Endothelial cell (in vitro differentiated cells): ENCODE measurements at regions not wholly inside any gene's neighbourhood (a gene's known extent, or its start where the extent isn't known, plus 50 kb on each side); places are given as distances from the start of the nearest gene placed in this dataset.

Source experiments
- DNase-seq: peaks from one replicate; pipeline ENCODE4 v3.0.0; 2021; ENCODE audit warnings: low spot score
- H3K27ac Mint-ChIP-seq: one replicate; pipeline ENCODE4 v1.8.0; 2021; ENCODE audit warnings: mixed read lengths, inconsistent platforms; ENCODE audit not compliant: unreplicated experiment
- H3K27me3 Mint-ChIP-seq: one replicate; pipeline ENCODE4 v1.8.0; 2021; ENCODE audit warnings: mild to moderate bottlenecking, moderate library complexity, mixed read lengths, inconsistent platforms; ENCODE audit not compliant: unreplicated experiment
- H3K36me3 Mint-ChIP-seq: one replicate; pipeline ENCODE4 v1.8.0; 2021; ENCODE audit warnings: mild to moderate bottlenecking, low read depth, mixed read lengths, inconsistent platforms; ENCODE audit not compliant: unreplicated experiment
- H3K4me1 Mint-ChIP-seq: one replicate; pipeline ENCODE4 v1.8.0; 2021; ENCODE audit warnings: mild to moderate bottlenecking, mixed read lengths, inconsistent platforms; ENCODE audit not compliant: unreplicated experiment
- H3K4me3 Mint-ChIP-seq: one replicate; pipeline ENCODE4 v1.8.0; 2021; ENCODE audit warnings: mild to moderate bottlenecking, mixed read lengths, inconsistent platforms; ENCODE audit not compliant: unreplicated experiment
- H3K9me3 Mint-ChIP-seq: one replicate; pipeline ENCODE4 v1.8.0; 2021; ENCODE audit warnings: mixed read lengths, inconsistent platforms; ENCODE audit not compliant: unreplicated experiment
- CTCF ChIP-seq: fragments of 200-600 bp; sonication (generic); IDR thresholded peaks from one replicate; pipeline ENCODE4 v1.5.0; 2021; ENCODE audit warnings: antibody characterized with exemption; ENCODE audit not compliant: unreplicated experiment

GRCh38 chr18:27713738-27714095, 463.2 kb downstream of the CDH2 start:
- H3K27me3 Mint-ChIP-seq: peaks cover 2% of the 10 kb centered on the region
- peaks cover 9% of the 10 kb centered on the region for H3K4me1 Mint-ChIP-seq
- no peaks in the 10 kb centered on the region for H3K9me3 Mint-ChIP-seq
- TF ChIP-seq CTCF: no peak
- DNase-seq: no peak
- H3K27ac Mint-ChIP-seq: no peak overlapping the region
- no peaks in the 10 kb centered on the region for H3K36me3 Mint-ChIP-seq
- H3K4me3 Mint-ChIP-seq: no peak overlapping the region

GRCh38 chr18:27713037-27713737, 463.7 kb downstream of the CDH2 start:
- Mint-ChIP-seq H3K4me1 (peaks cover 9% of the 10 kb centered on the region), H3K9me3 (no peaks in the 10 kb centered on the region), H3K4me3 (no peak overlapping the region), H3K27me3 (peaks cover 2% of the 10 kb centered on the region), H3K36me3 (no peaks in the 10 kb centered on the region), H3K27ac (no peak overlapping the region)
- no peak for DNase-seq
- TF ChIP-seq CTCF: no peak

- no peak overlapping the region for H3K4me3 Mint-ChIP-seq
- TF ChIP-seq CTCF: no peak
- no peaks in the 10 kb centered on the region for H3K9me3 Mint-ChIP-seq
- DNase-seq: no peak
- H3K27ac Mint-ChIP-seq: no peak overlapping the region
- peaks cover 9% of the 10 kb centered on the region for H3K4me1 Mint-ChIP-seq
- peaks cover 2% of the 10 kb centered on the region for H3K27me3 Mint-ChIP-seq
- no peaks in the 10 kb centered on the region for H3K36me3 Mint-ChIP-seq
These were observed 464.9 kb downstream of the CDH2 start for GRCh38 chr18:27712066-27712465.

- H3K27me3 Mint-ChIP-seq: peaks cover 2% of the 10 kb centered on the region
- H3K4me3 Mint-ChIP-seq: no peak overlapping the region
- no peaks in the 10 kb centered on the region for H3K36me3 Mint-ChIP-seq
- DNase-seq: no peak
- no peak overlapping the region for H3K27ac Mint-ChIP-seq
- peaks cover 9% of the 10 kb centered on the region for H3K4me1 Mint-ChIP-seq
- no peaks in the 10 kb centered on the region for H3K9me3 Mint-ChIP-seq
- TF ChIP-seq CTCF: no peak
These were observed 465.5 kb downstream of the CDH2 start for GRCh38 chr18:27711382-27711781.

- Mint-ChIP-seq H3K27ac (no peak overlapping the region), H3K4me3 (no peak overlapping the region), H3K36me3 (no peaks in the 10 kb centered on the region), H3K4me1 (peaks cover 9% of the 10 kb centered on the region), H3K27me3 (peaks cover 2% of the 10 kb centered on the region), H3K9me3 (no peaks in the 10 kb centered on the region)
- TF ChIP-seq CTCF: no peak
- no peak for DNase-seq
These were observed 467.6 kb downstream of the CDH2 start for GRCh38 chr18:27709344-27709743.
